ENCODE measurements at regions not wholly inside any gene's neighbourhood (a gene's known extent, or its start where the extent isn't known, plus 50 kb on each side); places are given as distances from the start of the nearest gene placed in this dataset.

- H3K9me3 ChIP-seq (ENCODE audit: control insufficient read depth in 1 of 2, insufficient read depth in 1 of 2, low read depth in 1 of 2, low read length in 2 of 2): no peaks in the 10 kb centered on the region
- no peaks in the 10 kb centered on the region for H3K79me2 ChIP-seq (ENCODE audit: insufficient read depth, low read length)
- H3K36me3 ChIP-seq (ENCODE audit: control insufficient read depth in 1 of 2, insufficient read depth in 2 of 2, low read length in 2 of 2): no peaks in the 10 kb centered on the region
- no peak overlapping the region for H3K9ac ChIP-seq (ENCODE audit: low read length)
- ChIA-PET CTCF (no interaction called here), RAD21 (ENCODE audit: low non-redundant PET in 1 of 2, low total read pairs in 2 of 2, uncharacterized antibody in 2 of 2, unreplicated experiment in 2 of 2) (no interaction called here), POLR2A (no interaction called here)
- no peaks in the 10 kb centered on the region for H4K20me1 ChIP-seq (ENCODE audit: insufficient read depth)
- no peak for TF ChIP-seq SP1 (IDR thresholded peaks at IDR 0.05; ENCODE audit: low read depth)
- TF ChIP-seq ATF3 (IDR thresholded peaks at IDR 0.05): no peak
- no peak for TF ChIP-seq SIN3A (IDR thresholded peaks at IDR 0.05; ENCODE audit: low read depth)
- TF ChIP-seq ELF1 (IDR thresholded peaks at IDR 0.05; ENCODE audit: borderline replicate concordance, low read depth): no peak
- no peak for ATAC-seq
- DNase-seq (ENCODE audit: low read depth, low spot score): no peak
- no peak overlapping the region for H2AFZ ChIP-seq (ENCODE audit: low read depth, low read length, poor library complexity, severe bottlenecking)
- no TSS peak for BruUV-seq (replicated peaks)
- no peaks in the 10 kb centered on the region for H3K27me3 ChIP-seq (ENCODE audit: insufficient read depth, low read length)
- H3K4me2 ChIP-seq (ENCODE audit: low read length): peak overlapping the region; percentile 21
- H3K4me3 ChIP-seq (replicated peaks in 1 of 2; ENCODE audit: low read depth in 1 of 2, low read length in 2 of 2): no peak overlapping the region
- no peak overlapping the region for H3K27ac ChIP-seq (ENCODE audit: low read depth, low read length)
- no peaks in the 10 kb centered on the region for H3K9me2 ChIP-seq (ENCODE audit: insufficient read depth)
- intact Hi-C loops (cut with micrococcal nuclease): no loop called here
- peaks cover 0 to 11% of the 10 kb centered on the region in 2 experiments; a peak in 3 of 4 replicates for H3K4me1 ChIP-seq (ENCODE audit: control insufficient read depth in 1 of 2, insufficient read depth in 2 of 2, low read length in 2 of 2)
These were observed 142.7 kb upstream of the EXOC2 start for GRCh38 chr6:835476-836160.

- no peaks in the 10 kb centered on the region for H4K20me1 ChIP-seq (ENCODE audit: insufficient read depth)
- no peak overlapping the region for H3K4me2 ChIP-seq (ENCODE audit: low read length)
- DNase-seq (ENCODE audit: low read depth, low spot score) (no peak), ATAC-seq (no peak)
- intact Hi-C loops (cut with micrococcal nuclease): no loop called here
- H3K79me2 ChIP-seq (ENCODE audit: insufficient read depth, low read length): no peaks in the 10 kb centered on the region
- no peak overlapping the region for H2AFZ ChIP-seq (ENCODE audit: low read depth, low read length, poor library complexity, severe bottlenecking)
- no peaks in the 10 kb centered on the region for H3K27me3 ChIP-seq (ENCODE audit: insufficient read depth, low read length)
- H3K4me1 ChIP-seq (ENCODE audit: control insufficient read depth in 1 of 2, insufficient read depth in 2 of 2, low read length in 2 of 2): peaks cover 0 to 11% of the 10 kb centered on the region in 2 experiments; a peak in 3 of 4 replicates
- POLR2A ChIA-PET: no interaction called here
- RAD21 ChIA-PET (ENCODE audit: low non-redundant PET in 1 of 2, low total read pairs in 2 of 2, uncharacterized antibody in 2 of 2, unreplicated experiment in 2 of 2): no interaction called here
- H3K4me3 ChIP-seq (replicated peaks in 1 of 2; ENCODE audit: low read depth in 1 of 2, low read length in 2 of 2): no peak overlapping the region
- H3K9ac ChIP-seq (ENCODE audit: low read length): no peak overlapping the region
- H3K36me3 ChIP-seq (ENCODE audit: control insufficient read depth in 1 of 2, insufficient read depth in 2 of 2, low read length in 2 of 2): no peaks in the 10 kb centered on the region
- no peaks in the 10 kb centered on the region for H3K9me2 ChIP-seq (ENCODE audit: insufficient read depth)
- H3K27ac ChIP-seq (ENCODE audit: low read depth, low read length): no peak overlapping the region
- no peak for TF ChIP-seq CEBPB (IDR thresholded peaks at IDR 0.05; ENCODE audit: low read depth)
- TF ChIP-seq SIN3A (IDR thresholded peaks at IDR 0.05; ENCODE audit: low read depth): no peak
- no peak for TF ChIP-seq ELF1 (IDR thresholded peaks at IDR 0.05; ENCODE audit: borderline replicate concordance, low read depth)
- TF ChIP-seq EZH2phosphoT487 (IDR thresholded peaks at IDR 0.05; ENCODE audit: borderline replicate concordance): no peak
- TF ChIP-seq POLR2AphosphoS5 (IDR thresholded peaks at IDR 0.05; ENCODE audit: low read depth, low read length): no peak
- no peak for TF ChIP-seq YY1 (IDR thresholded peaks at IDR 0.05; ENCODE audit: extremely low read depth, insufficient replicate concordance, low read depth, low read length)
- TF ChIP-seq EGR1 (IDR thresholded peaks at IDR 0.05; ENCODE audit: low read depth): no peak
- no peak for TF ChIP-seq TCF7L2 (IDR thresholded peaks at IDR 0.05; ENCODE audit: borderline replicate concordance, extremely low read depth, insufficient read depth, insufficient read length)
- no peak for TF ChIP-seq ZFX (IDR thresholded peaks at IDR 0.05)
- TF ChIP-seq ATF3 (IDR thresholded peaks at IDR 0.05): no peak
- no peak for TF ChIP-seq SRF (IDR thresholded peaks at IDR 0.05; ENCODE audit: low read depth)
- no peak for TF ChIP-seq REST (IDR thresholded peaks at IDR 0.05; ENCODE audit: low read depth)
- no peak for TF ChIP-seq CBX3 (IDR thresholded peaks at IDR 0.05; ENCODE audit: low read depth)
- no peak for TF ChIP-seq POLR2A (IDR thresholded peaks at IDR 0.05; ENCODE audit: borderline replicate concordance, extremely low read depth, insufficient read depth, insufficient read length)
- no peak for TF ChIP-seq JUND (IDR thresholded peaks at IDR 0.05)
- TF ChIP-seq RAD21 (IDR thresholded peaks at IDR 0.05; ENCODE audit: low read depth): no peak
- TF ChIP-seq ZNF274 (IDR thresholded peaks at IDR 0.05; ENCODE audit: low read depth, low read length): no peak
- no peak for TF ChIP-seq EZH2 (IDR thresholded peaks at IDR 0.05)
- BruUV-seq (replicated peaks): no TSS peak
- no peaks in the 10 kb centered on the region for H3K9me3 ChIP-seq (ENCODE audit: control insufficient read depth in 1 of 2, insufficient read depth in 1 of 2, low read depth in 1 of 2, low read length in 2 of 2)
- CTCF ChIA-PET: no interaction called here
These were observed 141.9 kb upstream of the EXOC2 start for GRCh38 chr6:834866-835265.
